GM12865 (cell line): ENCODE measurements at regions not wholly inside any gene's neighbourhood (a gene's known extent, or its start where the extent isn't known, plus 50 kb on each side); places are given as distances from the start of the nearest gene placed in this dataset.
A peak's percentile ranks its signal among the peaks of the same experiment; 100 is the strongest.
"Not testable (repeated sequence)": the region's sequence is repeated elsewhere in the genome, so short reads cannot be mapped to it uniquely, and the experiment has no call there.

Source experiments
- DNase-seq: peaks from one replicate; pipeline ENCODE4 v3.0.0; 2010; ENCODE audit warnings: low read depth
- H3K4me3 ChIP-seq: 2 replicates; pipeline ENCODE4 v1.5.1; 2011; ENCODE audit warnings: mild to moderate bottlenecking, low read depth, low read length, control low read depth
- TF ChIP-seq, protein P1 (sequence below): IDR thresholded peaks from 2 replicates; pipeline ENCODE4 v1.5.1; 2011; ENCODE audit warnings: low read length, control low read depth, low read depth, inconsistent platforms; ENCODE audit not compliant: insufficient read depth; ENCODE audit errors: missing control alignments

DNA sequence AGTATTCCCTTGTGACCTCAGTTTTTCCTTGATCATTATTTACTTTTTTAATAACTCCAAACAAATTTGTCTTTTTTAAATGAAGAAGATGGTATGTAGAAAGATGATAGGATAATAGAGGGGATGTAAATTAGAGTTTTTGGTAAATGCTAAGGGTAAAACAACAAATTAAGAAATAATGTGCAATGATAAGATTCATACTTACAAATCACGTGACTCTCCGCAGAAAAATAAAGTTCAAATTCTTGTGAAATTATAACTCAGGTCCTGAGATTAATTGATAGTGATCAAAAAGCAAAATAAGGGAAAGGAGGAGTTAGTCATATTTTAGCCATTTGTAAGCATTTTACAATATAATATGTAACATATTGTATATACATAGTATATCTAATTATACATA, 304.1 kb upstream of the KCNH7 start:
- no peak overlapping the region for H3K4me3 ChIP-seq
- no peak for DNase-seq
- TF ChIP-seq, protein P1, sequence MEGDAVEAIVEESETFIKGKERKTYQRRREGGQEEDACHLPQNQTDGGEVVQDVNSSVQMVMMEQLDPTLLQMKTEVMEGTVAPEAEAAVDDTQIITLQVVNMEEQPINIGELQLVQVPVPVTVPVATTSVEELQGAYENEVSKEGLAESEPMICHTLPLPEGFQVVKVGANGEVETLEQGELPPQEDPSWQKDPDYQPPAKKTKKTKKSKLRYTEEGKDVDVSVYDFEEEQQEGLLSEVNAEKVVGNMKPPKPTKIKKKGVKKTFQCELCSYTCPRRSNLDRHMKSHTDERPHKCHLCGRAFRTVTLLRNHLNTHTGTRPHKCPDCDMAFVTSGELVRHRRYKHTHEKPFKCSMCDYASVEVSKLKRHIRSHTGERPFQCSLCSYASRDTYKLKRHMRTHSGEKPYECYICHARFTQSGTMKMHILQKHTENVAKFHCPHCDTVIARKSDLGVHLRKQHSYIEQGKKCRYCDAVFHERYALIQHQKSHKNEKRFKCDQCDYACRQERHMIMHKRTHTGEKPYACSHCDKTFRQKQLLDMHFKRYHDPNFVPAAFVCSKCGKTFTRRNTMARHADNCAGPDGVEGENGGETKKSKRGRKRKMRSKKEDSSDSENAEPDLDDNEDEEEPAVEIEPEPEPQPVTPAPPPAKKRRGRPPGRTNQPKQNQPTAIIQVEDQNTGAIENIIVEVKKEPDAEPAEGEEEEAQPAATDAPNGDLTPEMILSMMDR, result no peak

DNA sequence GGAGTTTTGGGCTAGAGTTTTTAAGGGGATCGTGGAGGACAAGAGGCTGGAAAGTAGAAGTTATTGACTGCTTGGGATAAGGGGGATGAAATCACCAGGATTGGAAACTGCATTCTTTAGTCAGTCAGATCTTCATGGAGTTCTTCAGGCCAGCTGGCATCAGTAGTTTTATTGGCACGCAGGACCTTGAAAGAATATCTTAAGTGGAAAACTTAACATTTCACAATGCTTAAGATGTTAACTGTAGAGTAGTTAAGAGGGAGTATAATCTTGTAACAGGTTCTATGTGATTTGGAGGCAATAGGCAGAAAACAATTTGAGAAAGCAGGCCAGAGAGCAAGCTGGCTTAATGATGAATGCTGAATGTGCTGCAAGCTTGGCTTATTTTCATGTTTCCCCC, 300.4 kb upstream of the KCNH7 start:
- TF ChIP-seq, protein P1, result no peak
- no peak overlapping the region for H3K4me3 ChIP-seq
- no peak for DNase-seq

DNA sequence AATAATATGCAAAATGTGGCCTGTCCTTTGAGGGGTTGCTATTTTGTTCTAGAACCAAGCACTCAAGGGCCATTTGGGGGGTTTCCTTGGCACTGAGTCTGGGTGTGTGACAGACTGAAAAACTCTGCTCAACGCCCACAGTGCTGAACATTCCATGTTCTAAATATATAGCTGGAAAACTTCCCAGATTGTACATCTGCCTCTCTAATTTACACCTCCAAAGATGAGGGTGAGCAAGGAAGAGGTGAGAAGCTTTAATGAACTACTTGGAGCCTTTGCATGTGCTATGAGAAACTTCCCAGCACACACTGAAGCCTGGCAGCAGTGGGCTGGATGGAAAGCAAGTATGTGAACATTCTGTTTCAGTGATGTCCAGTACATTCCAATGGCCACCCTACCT, 296.7 kb upstream of the KCNH7 start:
- no peak overlapping the region for H3K4me3 ChIP-seq
- TF ChIP-seq, protein P1, result no peak
- DNase-seq, result no peak

DNA sequence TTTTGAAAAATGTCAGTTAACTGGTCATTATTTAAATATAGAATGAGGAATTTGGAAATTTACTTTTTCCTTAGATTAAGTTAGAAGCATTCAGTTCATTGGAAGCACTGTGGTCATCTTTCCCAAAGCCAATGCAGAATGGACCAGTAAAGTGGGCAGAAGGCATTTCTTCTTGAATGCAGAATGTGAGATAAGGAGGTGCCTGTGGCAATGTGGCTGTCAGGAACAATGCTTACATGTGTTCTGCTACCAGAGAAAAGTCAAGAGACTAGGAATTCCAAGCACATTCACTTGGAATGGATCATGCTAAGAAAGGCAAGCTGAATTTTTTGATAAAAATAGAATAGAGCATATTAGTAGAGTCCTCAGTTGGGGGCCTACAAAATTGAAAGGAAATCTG, 295.0 kb upstream of the KCNH7 start:
- no peak overlapping the region for H3K4me3 ChIP-seq
- no peak for DNase-seq
- TF ChIP-seq, protein P1, result no peak

DNA sequence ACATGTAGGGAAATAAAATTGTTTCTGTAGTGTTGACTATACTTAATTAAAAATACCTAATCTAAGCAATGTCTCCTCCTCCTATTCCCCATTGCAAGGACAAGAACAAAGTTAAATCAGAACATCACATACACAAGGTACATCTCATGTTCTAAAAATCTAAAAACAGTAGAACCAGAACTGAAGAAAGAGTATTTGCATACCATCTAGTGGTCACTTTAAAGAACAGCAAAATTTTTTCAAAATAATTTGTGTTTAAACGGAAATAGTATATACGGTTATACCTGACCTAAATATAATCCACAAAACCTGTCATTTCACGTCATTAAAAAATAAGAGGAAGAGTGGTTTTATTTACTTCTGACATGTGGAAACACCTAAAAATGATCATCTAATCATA, 294.3 kb upstream of the KCNH7 start:
- H3K4me3 ChIP-seq, result no peak overlapping the region
- TF ChIP-seq, protein P1, result peak; percentile 34
- no peak for DNase-seq

DNA sequence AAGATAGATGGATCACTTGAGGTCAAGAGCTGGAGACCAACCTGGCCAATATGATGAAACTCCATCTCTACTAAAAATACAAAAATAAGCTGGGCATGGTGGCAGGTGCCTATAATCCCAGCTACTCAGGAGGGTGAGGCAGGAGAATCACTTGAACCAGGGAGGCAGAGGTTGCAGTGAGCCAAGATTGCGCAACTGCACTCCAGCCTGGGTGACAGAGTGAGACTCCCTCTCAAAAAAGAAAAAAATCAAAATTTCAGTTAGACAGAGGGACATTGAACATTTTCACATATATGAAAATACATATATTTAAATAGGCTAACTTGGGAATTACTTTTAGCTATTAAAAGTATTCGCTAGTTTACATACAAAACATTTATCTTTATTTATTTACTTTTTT, 293.6 kb upstream of the KCNH7 start:
- DNase-seq, H3K4me3 ChIP-seq: not testable (repeated sequence)

DNA sequence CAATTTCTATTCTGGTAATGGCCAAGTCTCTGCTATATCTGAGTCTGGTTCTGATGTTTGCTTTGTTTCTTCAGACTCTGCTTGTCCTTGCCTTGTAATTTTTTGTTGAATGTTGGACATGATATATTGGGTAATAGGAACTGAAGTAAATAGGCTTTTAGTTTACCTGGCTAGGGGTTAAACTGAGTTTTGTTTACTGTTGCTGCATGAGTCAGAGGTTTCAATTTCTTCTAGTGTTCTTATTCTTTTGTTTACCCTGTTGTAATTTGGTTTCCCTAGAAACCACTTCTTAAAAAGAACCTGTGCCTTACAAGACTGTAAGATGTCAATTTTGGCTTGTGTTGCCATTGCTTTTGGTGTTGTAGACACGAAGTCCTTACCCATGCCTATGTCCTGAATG, 285.0 kb upstream of the KCNH7 start:
- TF ChIP-seq, protein P1, result no peak
- DNase-seq, result peak; percentile 5
- H3K4me3 ChIP-seq, result no peak overlapping the region

DNA sequence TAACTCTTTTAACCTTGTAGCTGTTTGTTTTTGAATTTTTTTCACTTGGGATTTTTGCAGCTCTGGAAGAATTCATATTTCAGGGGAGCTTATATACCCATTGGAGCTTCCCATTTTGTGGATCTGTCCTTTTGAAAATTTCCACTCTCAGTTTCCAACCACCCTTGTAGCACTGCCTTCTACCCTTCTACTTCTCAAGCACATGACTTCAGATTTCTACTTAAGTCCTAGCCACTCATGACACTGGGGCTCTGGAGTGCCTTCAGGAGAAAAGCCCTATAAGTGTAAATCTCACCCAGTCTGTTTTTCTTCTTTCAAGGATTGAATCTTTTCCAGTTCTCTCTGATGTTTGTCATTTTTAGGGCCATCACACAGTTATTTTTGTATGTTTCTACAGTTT, 283.7 kb upstream of the KCNH7 start:
- no peak overlapping the region for H3K4me3 ChIP-seq
- TF ChIP-seq, protein P1, result no peak
- DNase-seq, result no peak
